GM10248 (cell line): ENCODE measurements at regions not wholly inside any gene's neighbourhood (a gene's known extent, or its start where the extent isn't known, plus 50 kb on each side); places are given as distances from the start of the nearest gene placed in this dataset.

Experiments used
- CTCF ChIA-PET: fragments of 300-600 bp; sonication (Branson Sonifier 250); formaldehyde crosslinking; extraction: SDS; loops from one replicate; lab custom pipeline; 2021; ENCODE audit warnings: antibody characterized with exemption; lab: Yijun Ruan, JAX
- POLR2A ChIA-PET: fragments of 350-650 bp; sonication (Branson Sonifier 250); formaldehyde crosslinking; extraction: SDS; loops from one replicate; lab custom pipeline; 2020; ENCODE audit warnings: antibody characterized with exemption; lab: Yijun Ruan, JAX
- DNase-seq: peaks from one replicate; pipeline ENCODE4 v3.0.0; 2012; ENCODE audit errors: extremely low spot score
- CTCF ChIP-seq: IDR thresholded peaks from 2 replicates; pipeline ENCODE4 v1.5.1; 2012; ENCODE audit warnings: mild to moderate bottlenecking, low read depth; ENCODE audit errors: extremely low read depth, missing control alignments, control extremely low read depth

- ChIA-PET POLR2A (no interaction called here), CTCF (interaction anchor here (1.5 kb wide), 1 partner anchor 12 kb away, joined by 4 read pairs; no protein-coding TSS in a partner anchor)
- TF ChIP-seq CTCF: no peak
- no peak for DNase-seq
These were observed 247.0 kb upstream of the CCDC54 start for GRCh38 chr3:107130089-107130700.

GRCh38 chr3:107132674-107133073, 244.6 kb upstream of the CCDC54 start:
- TF ChIP-seq CTCF: no peak
- POLR2A ChIA-PET: no interaction called here
- CTCF ChIA-PET: no interaction called here
- DNase-seq: no peak

- ChIA-PET CTCF (no interaction called here), POLR2A (no interaction called here)
- DNase-seq: no peak
- no peak for TF ChIP-seq CTCF
These were observed 243.3 kb upstream of the CCDC54 start for GRCh38 chr3:107133891-107134290.

GRCh38 chr3:107142171-107142570, 235.1 kb upstream of the CCDC54 start:
- POLR2A ChIA-PET: no interaction called here
- DNase-seq: no peak
- CTCF ChIA-PET: interaction anchor here (1.0 to 1.2 kb wide), 2 partner anchors 13 to 16 kb away, joined by 3 read pairs; no protein-coding TSS in a partner anchor
- TF ChIP-seq CTCF: no peak

- ChIA-PET CTCF (interaction anchor here (1.0 to 1.2 kb wide), 2 partner anchors 12 to 16 kb away, joined by 3 read pairs; no protein-coding TSS in a partner anchor), POLR2A (no interaction called here)
- no peak for DNase-seq
- TF ChIP-seq CTCF: no peak
These were observed 234.3 kb upstream of the CCDC54 start for GRCh38 chr3:107142786-107143575.

GRCh38 chr3:107150675-107151074, 226.6 kb upstream of the CCDC54 start:
- ChIA-PET POLR2A (no interaction called here), CTCF (interaction anchor here (0.9 to 1.1 kb wide), 2 partner anchors 14 to 27 kb away, joined by 3 read pairs; no protein-coding TSS in a partner anchor)
- no peak for DNase-seq
- TF ChIP-seq CTCF: no peak
